ENCODE measurements at regions not wholly inside any gene's neighbourhood (a gene's known extent, or its start where the extent isn't known, plus 50 kb on each side); places are given as distances from the start of the nearest gene placed in this dataset.

DNA sequence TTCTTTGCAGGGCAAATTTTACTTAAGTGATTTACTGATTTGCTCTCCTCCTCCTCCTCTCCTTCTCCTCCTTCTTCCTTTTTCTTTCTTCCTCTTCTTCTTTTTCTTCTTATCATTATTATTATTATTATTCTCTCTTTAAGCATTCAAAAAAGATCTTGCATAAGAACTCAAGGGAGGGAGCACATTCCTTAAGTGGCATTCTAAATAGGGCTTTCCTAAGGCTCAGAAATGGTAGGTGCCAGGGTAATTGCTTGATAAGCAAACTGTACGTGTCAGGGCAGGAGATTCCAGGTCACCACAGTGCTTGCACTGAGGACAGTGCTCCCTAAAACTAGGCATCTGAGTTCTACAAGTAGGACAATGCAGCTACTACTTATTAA, 92.4 kb downstream of the SPTSSA start:
- H3K4me1 ChIP-seq (replicated peaks in 1 of 2; ENCODE audit: control insufficient read depth in 2 of 2, insufficient read depth in 2 of 2, low read length in 2 of 2), result no peaks in the 10 kb centered on the region
- no peak overlapping the region for H3K4me2 ChIP-seq (ENCODE audit: insufficient read depth, low read length)
- in situ Hi-C loops (cut with MboI) (no loop called here), intact Hi-C loops (cut with micrococcal nuclease) (loop anchor here (5.0 kb wide), 1 partner anchor 168 kb away; the partner anchor contains the start of gene EAPP)
- no peak overlapping the region for H3K27ac ChIP-seq (ENCODE audit: extremely low read depth, low read depth, low read length)
- no peaks in the 10 kb centered on the region for H3K79me2 ChIP-seq (ENCODE audit: control insufficient read depth, insufficient read depth, low read length)
- ChIA-PET CTCF (ENCODE audit: low intra/inter-chr PET ratio) (no interaction called here), POLR2A (interaction anchor here (0.5 kb wide), 1 partner anchor 652 kb away, joined by 3 read pairs; no protein-coding TSS in a partner anchor)
- no peaks in the 10 kb centered on the region for H3K36me3 ChIP-seq (ENCODE audit: control insufficient read depth, insufficient read depth, low read length)
- H2AFZ ChIP-seq (ENCODE audit: low read depth, low read length), result no peak overlapping the region
- no TSS peak for BruUV-seq (replicated peaks)
- ATAC-seq, result no peak
- no peak for FAIRE-seq
- DNase-seq (ENCODE audit: extremely low read depth in 1 of 4, low spot score in 3 of 4), result no peak
- no peaks in the 10 kb centered on the region for H3K9me1 ChIP-seq (ENCODE audit: control insufficient read depth, insufficient read depth, low read length)
- TF ChIP-seq, protein P1, sequence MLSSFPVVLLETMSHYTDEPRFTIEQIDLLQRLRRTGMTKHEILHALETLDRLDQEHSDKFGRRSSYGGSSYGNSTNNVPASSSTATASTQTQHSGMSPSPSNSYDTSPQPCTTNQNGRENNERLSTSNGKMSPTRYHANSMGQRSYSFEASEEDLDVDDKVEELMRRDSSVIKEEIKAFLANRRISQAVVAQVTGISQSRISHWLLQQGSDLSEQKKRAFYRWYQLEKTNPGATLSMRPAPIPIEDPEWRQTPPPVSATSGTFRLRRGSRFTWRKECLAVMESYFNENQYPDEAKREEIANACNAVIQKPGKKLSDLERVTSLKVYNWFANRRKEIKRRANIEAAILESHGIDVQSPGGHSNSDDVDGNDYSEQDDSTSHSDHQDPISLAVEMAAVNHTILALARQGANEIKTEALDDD (IDR thresholded peaks at IDR 0.05), result no peak
- TF ChIP-seq ZNF644 (tag; IDR thresholded peaks at IDR 0.05; ENCODE audit: low read depth), result no peak
- TF ChIP-seq, protein P2, sequence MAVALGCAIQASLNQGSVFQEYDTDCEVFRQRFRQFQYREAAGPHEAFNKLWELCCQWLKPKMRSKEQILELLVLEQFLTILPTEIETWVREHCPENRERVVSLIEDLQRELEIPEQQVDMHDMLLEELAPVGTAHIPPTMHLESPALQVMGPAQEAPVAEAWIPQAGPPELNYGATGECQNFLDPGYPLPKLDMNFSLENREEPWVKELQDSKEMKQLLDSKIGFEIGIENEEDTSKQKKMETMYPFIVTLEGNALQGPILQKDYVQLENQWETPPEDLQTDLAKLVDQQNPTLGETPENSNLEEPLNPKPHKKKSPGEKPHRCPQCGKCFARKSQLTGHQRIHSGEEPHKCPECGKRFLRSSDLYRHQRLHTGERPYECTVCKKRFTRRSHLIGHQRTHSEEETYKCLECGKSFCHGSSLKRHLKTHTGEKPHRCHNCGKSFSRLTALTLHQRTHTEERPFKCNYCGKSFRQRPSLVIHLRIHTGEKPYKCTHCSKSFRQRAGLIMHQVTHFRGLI (CRISPR knock-in tag; IDR thresholded peaks at IDR 0.05), result no peak
- TF ChIP-seq, protein P3, sequence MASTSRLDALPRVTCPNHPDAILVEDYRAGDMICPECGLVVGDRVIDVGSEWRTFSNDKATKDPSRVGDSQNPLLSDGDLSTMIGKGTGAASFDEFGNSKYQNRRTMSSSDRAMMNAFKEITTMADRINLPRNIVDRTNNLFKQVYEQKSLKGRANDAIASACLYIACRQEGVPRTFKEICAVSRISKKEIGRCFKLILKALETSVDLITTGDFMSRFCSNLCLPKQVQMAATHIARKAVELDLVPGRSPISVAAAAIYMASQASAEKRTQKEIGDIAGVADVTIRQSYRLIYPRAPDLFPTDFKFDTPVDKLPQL (IDR thresholded peaks at IDR 0.05; ENCODE audit: extremely low read depth, insufficient read length), result no peak
- TF ChIP-seq FUS (optimal IDR thresholded peaks at IDR 0.05; ENCODE audit: low read depth, low read length), result no peak
- no peak for TF ChIP-seq C11orf30 (IDR thresholded peaks at IDR 0.05; ENCODE audit: low read depth)
- TF ChIP-seq ZNF445 (CRISPR knock-in tag; IDR thresholded peaks at IDR 0.05; ENCODE audit: low read depth), result no peak
- no peak for TF ChIP-seq DIDO1 (tag; IDR thresholded peaks at IDR 0.05; ENCODE audit: low read depth)
- H3K27me3 ChIP-seq (ENCODE audit: control insufficient read depth in 2 of 2, insufficient read depth in 2 of 2, low read length in 2 of 2), result peaks cover 0 to 7% of the 10 kb centered on the region in 2 experiments; a peak in 4 of 5 replicates
- H3K9me3 ChIP-seq (replicated peaks; ENCODE audit: control insufficient read depth, insufficient read depth, low read depth, low read length), result no peaks in the 10 kb centered on the region
- no peak overlapping the region for H3K4me3 ChIP-seq
- H3K9ac ChIP-seq (ENCODE audit: insufficient read depth in 1 of 2, low read depth in 2 of 2, low read length in 2 of 2), result no peak overlapping the region
- 0% methylated on average over 1 of the region's 1 CpG for WGBS (ENCODE audit: insufficient coverage, low coverage, missing lambda C conversion rate)
- H4K20me1 ChIP-seq (replicated peaks; ENCODE audit: control insufficient read depth, insufficient read depth, low read length), result no peaks in the 10 kb centered on the region

Data from K562 (cell line).